GM12872 (cell line): ENCODE measurements at regions not wholly inside any gene's neighbourhood (a gene's known extent, or its start where the extent isn't known, plus 50 kb on each side); places are given as distances from the start of the nearest gene placed in this dataset.

Experiments
- TF ChIP-seq, protein P1 (sequence below): IDR thresholded peaks from 3 replicates; pipeline ENCODE4 v1.5.1; 2011; ENCODE audit warnings: low read depth, mild to moderate bottlenecking, low read length, moderate library complexity; ENCODE audit not compliant: insufficient read depth

DNA sequence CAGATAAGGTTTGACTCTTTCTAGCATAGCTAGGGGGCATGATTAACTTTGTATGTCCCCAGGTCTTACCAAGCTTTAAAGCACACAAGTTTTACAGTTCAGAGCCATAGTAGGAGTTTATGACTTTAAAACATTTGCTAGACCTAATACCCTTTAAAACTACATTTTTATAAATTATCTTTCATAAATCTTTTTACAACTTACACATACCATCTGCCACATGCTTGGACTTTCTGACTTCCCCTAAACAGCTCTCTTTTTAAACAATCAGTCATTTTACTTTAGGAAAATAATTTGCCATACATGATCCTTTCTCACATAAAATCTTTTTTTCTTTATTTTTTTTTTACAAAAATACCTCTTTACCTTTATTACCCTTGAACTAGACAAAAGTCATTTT lies 735.3 kb upstream of the CADM2 start:
- TF ChIP-seq, protein P1, sequence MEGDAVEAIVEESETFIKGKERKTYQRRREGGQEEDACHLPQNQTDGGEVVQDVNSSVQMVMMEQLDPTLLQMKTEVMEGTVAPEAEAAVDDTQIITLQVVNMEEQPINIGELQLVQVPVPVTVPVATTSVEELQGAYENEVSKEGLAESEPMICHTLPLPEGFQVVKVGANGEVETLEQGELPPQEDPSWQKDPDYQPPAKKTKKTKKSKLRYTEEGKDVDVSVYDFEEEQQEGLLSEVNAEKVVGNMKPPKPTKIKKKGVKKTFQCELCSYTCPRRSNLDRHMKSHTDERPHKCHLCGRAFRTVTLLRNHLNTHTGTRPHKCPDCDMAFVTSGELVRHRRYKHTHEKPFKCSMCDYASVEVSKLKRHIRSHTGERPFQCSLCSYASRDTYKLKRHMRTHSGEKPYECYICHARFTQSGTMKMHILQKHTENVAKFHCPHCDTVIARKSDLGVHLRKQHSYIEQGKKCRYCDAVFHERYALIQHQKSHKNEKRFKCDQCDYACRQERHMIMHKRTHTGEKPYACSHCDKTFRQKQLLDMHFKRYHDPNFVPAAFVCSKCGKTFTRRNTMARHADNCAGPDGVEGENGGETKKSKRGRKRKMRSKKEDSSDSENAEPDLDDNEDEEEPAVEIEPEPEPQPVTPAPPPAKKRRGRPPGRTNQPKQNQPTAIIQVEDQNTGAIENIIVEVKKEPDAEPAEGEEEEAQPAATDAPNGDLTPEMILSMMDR, result no peak

DNA sequence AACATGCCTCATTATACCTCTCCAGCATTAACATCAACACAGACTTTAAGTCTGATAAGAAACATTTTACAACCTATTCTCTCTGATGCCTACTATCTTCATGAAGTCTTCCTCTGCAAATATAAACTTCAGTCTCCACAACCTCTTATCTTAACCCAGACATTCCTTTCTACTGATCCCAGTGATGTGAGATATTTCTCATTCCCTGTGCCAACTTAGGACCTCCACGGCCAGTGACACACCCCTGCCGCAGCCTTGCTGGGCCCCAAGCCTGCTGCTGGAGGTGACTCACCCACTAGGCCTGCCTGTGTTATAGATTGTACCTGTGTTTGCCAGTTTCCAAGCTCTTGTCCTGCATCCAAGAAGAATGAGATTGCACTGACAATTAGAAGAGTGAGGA lies 734.5 kb upstream of the CADM2 start:
- TF ChIP-seq, protein P1, result no peak

DNA sequence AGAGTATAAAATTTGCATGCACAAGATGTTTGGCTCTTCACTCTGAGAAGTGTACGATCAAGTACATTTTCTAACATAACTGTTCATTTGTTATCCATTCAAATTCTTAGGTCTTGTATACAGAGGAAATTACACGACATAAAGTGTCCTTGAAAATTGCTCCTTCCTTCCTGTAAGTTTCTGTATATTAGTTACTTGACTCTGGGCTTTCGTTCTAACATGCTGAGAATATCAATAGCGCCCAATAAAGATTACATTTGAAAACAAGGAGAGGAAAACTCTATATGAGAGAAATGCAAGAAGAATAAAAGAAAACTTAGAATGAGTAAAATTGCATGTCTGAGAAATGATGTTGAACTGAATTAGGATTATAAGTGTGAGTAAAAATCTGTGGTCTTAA lies 722.5 kb upstream of the CADM2 start:
- TF ChIP-seq, protein P1, result no peak

DNA sequence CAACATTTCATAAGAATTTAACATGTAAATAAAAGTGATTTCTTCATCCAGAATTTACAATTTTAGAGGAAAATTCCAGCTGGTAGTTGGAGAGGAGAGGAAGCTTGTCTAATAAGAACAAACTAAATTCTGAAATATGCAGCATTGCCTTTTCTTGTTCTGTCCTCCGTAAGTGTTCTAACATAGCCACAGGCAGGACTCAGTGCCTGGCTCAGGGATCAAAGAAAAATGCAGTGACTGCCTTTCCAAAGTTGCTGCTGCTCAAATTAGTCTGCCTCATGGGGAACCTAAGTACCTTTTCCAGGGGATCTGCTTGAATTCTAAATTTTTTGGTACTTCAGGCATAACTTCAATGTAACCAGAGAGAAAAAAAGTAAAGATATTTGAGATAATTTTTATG lies 713.0 kb upstream of the CADM2 start:
- TF ChIP-seq, protein P1, result no peak

DNA sequence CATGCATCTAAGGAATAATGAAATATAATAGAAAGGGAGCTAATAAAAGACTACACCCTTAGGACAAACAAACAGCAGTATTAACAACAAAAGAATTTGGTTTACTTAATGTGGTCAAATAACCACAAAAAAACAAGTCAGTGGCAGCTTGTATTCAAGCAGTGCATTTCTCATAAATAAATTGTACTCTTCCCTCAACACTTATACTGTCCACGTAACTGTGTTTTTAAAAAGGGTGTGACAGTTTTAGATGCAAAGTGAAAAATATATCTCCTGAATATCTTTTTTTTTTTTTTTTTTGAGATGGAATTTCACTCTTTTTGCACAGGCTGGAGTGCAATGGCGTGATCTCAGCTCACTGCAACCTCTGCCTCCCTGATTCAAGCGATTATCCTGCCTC lies 698.2 kb upstream of the CADM2 start:
- TF ChIP-seq, protein P1, result no peak

DNA sequence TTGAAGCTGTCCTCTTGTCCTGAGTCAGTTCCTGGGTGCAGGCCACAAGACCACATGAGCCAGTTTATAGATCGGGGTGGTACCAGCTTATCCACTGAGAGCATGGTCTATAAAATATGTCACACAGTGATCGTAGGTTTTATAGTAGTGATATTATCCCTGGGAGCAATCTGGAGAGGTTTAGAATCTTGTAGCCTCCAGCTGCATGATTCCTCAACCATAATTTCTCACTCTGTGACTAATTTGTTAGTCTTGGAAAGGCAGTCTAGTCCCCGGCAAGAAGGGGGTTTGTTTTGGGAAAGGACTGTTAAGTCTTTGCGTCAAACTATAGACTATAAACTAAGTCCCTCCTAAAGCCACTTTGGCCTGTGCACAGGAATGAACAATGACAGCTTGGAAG lies 693.0 kb upstream of the CADM2 start:
- TF ChIP-seq, protein P1, result no peak

DNA sequence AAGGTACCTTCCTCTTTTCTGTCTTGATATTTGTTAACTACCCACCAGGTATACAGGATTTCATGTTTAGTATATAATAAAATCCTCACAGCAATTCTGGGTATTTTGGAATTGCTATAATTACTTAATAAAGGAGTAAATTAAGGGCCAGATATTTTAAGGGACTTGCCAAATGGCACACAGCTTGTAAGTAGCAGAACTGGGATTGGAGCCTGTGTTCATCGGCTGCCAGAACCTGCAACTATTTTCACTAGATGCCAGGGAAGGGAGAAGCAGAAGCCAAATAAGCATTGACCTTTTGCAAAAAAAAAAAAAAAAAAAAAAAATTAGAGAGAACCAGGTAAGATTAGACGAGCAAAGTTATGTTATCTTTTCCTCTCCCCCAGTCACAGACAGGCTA lies 683.3 kb upstream of the CADM2 start:
- TF ChIP-seq, protein P1, result no peak
